Left hindlimb (tissue), 1 donor: ENCODE measurements at regions not wholly inside any gene's neighbourhood (a gene's known extent, or its start where the extent isn't known, plus 50 kb on each side); places are given as distances from the start of the nearest gene placed in this dataset.

Source experiments
- DNase-seq: peaks from one replicate; pipeline ENCODE4 v3.0.0-alpha.2; 2018

GRCh38 chr12:74817499-74817898 lies 279.9 kb downstream of the ATXN7L3B start:
- DNase-seq: no peak

GRCh38 chr12:74818412-74818811 lies 280.8 kb downstream of the ATXN7L3B start:
- no peak for DNase-seq

DNA sequence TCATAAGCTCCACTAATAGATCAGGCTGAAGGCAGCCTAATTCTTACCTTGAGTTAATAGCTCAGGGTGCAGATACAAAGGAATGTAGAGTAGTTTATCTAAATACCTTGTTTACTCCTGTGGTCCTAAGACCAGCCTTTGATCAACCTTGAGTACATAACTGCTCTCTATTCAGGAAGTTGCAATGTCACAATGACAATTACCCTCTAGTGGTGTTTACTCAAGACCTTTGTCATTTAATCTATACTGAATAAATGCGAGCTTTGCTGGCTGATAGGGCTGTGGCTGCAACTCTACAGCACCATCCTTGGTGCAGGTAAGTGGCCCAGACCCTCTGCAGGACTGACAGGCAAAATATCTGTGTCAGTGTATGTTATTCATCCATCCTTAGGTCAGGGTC lies 282.7 kb downstream of the ATXN7L3B start:
- no peak for DNase-seq

DNA sequence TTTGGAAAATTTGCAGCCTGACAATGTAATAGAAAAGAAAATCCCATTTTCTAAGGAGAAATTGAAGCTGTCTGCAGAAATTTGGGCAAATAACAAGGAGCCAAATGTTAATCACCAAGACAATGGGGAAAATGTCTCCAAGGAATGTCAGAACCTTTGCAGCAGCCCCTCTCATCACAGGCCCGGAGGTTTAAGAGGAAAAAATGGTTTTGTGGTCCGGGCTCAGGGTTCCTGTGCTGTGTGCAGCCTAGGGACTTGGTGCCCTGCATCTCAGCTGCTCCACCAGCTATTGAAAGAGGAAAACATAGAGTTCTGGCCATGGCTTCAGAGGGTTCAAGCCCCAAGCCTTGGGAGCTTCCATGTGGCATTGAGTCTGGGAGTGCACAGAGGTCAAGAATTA lies 298.9 kb downstream of the ATXN7L3B start:
- no peak for DNase-seq

- no peak for DNase-seq
Measured at GRCh38 chr12:74846116-74846515, 308.5 kb downstream of the ATXN7L3B start.

DNA sequence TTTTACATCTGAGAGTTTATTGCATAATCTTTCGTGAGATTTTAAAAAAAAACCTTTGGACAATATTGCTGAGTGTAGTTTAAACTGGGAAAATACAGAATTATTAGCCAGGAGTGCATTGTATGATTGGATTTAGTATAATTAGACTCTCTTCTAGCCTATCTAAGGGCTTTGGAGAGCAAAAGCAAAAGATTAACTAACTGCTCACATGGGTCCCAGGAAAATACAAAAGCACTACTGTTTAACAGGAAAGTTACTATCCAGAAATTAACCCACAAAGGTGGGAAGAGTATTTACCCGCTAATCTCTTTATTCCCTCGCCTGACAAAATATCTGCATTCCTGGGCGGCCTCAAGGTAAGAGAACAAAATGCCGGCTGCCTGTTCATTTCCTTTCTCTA lies 309.5 kb downstream of the ATXN7L3B start:
- no peak for DNase-seq

DNA sequence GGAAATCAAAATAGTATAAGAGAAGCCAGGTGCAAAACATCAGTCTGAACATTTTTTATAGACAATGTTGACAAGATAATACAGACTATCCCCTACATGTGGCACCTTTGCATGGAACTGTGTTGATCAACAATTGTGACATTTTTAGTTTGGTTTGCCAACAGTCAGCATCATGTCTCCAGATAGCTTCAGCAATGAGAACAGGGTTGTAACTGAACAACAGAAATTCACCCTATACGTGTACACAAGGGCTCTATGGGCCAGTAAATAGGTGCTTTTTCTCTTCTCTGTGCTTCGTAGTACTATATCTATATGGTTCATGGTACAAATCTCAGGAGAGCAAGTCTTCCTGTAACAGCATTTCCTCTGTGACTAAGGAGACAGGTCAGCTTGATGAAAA lies 310.4 kb downstream of the ATXN7L3B start:
- no peak for DNase-seq

GRCh38 chr12:74849801-74850200 lies 312.2 kb downstream of the ATXN7L3B start:
- no peak for DNase-seq

DNA sequence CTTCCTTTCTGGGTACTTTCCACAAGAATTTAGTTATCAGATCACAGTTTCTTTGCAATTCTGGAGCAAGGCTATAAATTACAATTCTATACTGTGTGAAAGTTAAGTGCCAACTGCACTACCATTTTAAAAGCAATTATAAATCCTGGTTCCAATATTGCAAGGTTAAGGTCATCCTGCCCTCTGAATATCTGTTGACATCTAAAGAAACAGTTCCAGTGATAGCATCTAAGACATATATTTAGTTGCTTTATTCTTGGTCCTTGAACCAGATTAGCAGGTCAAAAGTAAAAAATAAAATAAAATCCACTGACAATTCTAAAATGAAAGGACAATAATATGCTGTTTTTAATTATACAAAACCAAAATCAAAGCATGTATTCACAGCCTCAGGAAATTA lies 334.2 kb downstream of the ATXN7L3B start:
- DNase-seq: no peak

DNA sequence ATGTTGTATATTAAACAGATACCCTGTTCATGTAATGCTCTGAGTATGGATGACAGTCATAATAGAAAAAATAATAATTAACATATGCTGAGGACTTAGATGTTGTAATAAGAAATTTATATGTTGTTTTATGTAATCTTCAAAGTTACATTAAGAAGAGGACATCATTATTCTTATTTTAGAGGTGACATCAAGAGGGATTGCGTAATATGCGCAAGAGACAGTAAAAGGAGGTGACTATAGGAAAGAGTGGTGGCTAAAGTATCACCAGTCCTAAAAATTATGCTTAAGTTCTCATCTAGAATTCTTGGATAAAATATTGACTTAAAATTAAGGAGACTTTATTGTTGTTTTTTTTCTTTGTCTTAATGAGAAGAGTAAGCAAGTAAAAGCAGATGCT lies 323.9 kb downstream of the KCNC2 start:
- DNase-seq: no peak

GRCh38 chr12:74889073-74889472 lies 320.6 kb downstream of the KCNC2 start:
- no peak for DNase-seq

DNA sequence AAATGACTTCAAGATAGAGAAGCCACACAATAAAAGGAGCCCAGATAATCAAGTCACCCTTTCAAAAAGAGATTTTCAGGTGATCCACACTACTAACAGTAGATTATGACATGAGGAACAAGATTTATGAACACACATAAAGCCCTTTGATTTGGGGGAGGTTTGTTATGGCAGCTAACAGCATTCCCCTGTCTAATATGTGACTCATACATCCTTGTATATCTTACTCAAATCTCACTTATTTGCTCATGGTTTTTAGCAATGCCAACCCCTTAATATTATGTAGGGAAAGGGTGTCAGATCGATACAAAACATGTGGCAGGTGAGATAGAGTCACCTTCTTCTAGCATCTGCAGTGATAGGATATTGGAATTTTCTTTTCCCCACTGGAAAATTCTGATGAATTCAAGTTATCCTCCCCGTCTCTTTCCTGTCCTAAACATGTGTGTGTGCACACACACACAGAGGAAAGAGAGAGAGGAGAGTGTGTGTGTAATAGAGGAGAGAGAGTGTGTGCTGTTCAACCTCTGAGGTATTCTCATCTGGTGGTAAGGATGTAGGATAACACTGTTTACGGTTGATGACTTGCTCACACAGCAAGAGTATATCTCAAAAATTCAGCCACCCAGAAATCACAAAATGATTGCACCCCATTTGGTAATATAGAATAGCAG lies 319.9 kb downstream of the KCNC2 start:
- no peak for DNase-seq

DNA sequence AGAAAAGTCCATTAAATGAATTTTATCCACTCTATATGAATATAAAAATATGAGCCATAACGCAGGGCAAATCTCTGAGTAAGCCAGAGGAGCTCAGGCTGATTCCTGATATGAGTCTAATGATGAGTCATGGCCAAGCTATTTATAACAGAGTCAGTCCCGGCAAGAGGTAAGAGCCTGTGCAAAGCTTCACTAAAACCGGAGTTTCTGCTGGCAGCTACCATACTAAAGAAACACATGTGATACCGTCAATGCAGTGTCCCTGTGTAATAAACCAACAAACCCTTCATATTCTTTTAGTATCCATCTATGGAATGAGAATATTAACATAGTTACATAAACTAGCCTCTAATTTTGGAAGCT lies 319.4 kb downstream of the KCNC2 start:
- no peak for DNase-seq

- DNase-seq: no peak
Measured at GRCh38 chr12:74891083-74891668, 318.5 kb downstream of the KCNC2 start.

DNA sequence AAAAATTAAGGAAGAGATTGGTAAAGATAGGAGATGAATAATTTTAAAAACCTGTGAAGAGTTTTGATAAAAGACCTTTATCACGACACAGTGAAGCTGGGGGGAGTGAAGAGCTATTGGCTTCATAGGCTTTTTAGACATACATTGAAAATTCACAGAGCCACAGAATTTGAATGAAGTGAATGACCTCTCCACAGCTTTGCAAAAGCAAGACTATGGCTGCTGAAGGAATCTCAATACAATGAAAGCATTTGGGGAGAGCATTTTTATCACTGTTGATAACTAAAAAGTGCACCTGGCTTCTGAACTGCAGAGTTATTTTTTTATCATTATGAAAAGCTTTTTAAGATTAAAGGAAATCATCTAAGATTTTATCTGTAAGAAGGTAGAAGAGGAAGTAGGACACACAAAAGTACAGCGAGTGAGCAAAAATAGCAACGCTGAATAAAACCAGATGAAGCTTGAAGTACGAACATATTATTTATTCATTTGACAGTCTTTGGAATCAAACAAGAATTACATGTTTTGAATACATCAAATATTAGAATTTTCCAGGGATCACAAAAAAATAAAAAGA lies 317.5 kb downstream of the KCNC2 start:
- no peak for DNase-seq

- no peak for DNase-seq
Measured at GRCh38 chr12:74896186-74896585, 313.5 kb downstream of the KCNC2 start.

- no peak for DNase-seq
Measured at GRCh38 chr12:74897425-74898211, 312.0 kb downstream of the KCNC2 start.

GRCh38 chr12:74899031-74899829 lies 310.4 kb downstream of the KCNC2 start:
- DNase-seq: no peak

- DNase-seq: no peak
Measured at GRCh38 chr12:74900232-74900631, 309.4 kb downstream of the KCNC2 start.

DNA sequence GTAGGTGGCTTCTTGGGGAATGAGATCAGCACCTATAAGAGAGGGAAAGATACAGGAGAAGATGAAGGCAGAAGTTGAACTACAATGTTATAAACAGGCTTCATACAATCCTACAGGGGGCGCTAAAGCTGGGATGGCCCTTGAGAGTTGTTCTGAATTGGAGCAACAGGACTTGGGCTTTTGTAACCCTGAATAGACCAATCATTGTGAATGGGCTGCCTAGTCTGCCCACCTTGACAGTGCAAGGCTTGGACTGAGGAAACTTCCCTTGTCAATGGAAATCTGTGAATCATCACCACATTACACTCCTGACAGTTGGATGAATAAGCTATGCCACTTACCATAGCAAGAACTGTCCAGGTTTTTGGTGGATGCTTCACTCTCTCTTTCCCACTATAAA lies 306.1 kb downstream of the KCNC2 start:
- DNase-seq: no peak

- DNase-seq: no peak
Measured at GRCh38 chr12:74906224-74906623, 303.4 kb downstream of the KCNC2 start.

DNA sequence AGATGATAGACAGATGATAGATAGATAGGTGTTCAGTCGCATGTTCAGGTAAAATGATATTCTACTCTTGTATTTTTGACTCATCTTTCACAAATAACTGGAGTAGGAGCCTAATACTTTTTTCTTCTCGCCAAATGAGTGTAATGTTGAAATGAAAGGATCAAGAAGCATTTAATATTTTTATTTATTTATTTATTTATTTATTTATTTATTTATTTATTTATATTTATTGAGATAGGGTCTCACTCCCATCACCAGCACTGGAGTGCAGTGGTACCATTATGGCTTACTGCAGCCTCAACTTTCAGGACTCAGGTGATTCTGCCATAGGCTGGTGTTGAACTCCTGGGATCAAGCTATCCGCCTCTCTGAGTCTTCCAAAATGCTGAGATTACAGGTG lies 298.8 kb downstream of the KCNC2 start:
- DNase-seq: no peak

DNA sequence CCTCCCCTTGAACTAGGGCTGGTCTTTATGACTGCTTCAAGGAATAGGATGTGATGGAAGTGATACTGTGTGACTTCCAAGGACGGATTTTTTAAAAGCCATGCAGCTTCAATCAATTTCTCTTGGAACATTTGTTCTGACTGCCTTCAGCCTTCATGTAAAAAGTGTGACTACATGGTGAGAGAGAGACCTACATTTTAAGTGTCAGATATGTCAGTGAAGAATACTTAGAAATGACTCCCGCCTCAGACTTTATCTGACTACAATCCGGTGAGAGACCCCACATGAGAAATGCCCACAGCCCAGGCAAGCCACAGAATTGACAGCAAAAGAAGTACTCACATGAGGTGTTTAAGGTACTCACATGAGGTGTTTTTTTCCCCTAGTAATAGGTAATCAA lies 295.3 kb downstream of the KCNC2 start:
- no peak for DNase-seq
